H7 (cell line): ENCODE measurements at regions not wholly inside any gene's neighbourhood (a gene's known extent, or its start where the extent isn't known, plus 50 kb on each side); places are given as distances from the start of the nearest gene placed in this dataset.
"Not testable (repeated sequence)": the region's sequence is repeated elsewhere in the genome, so short reads cannot be mapped to it uniquely, and the experiment has no call there.

Source experiments
- DNase-seq: peaks from one replicate; pipeline ENCODE4 v3.0.0; 2012
- H3K27me3 ChIP-seq: 2 replicates; pipeline ENCODE4 v1.6.0; 2011; ENCODE audit warnings: mild to moderate bottlenecking, low read length; ENCODE audit not compliant: control insufficient read depth, insufficient read depth
- H3K36me3 ChIP-seq: replicated peaks from 2 replicates; pipeline ENCODE4 v1.5.1; 2011; ENCODE audit warnings: low read length; ENCODE audit not compliant: control insufficient read depth, insufficient read depth
- H3K4me3 ChIP-seq: 2 replicates; pipeline ENCODE4 v1.5.1; 2011; ENCODE audit warnings: low read depth, mild to moderate bottlenecking, control low read depth, low read length, moderate library complexity; ENCODE audit not compliant: insufficient read depth

DNA sequence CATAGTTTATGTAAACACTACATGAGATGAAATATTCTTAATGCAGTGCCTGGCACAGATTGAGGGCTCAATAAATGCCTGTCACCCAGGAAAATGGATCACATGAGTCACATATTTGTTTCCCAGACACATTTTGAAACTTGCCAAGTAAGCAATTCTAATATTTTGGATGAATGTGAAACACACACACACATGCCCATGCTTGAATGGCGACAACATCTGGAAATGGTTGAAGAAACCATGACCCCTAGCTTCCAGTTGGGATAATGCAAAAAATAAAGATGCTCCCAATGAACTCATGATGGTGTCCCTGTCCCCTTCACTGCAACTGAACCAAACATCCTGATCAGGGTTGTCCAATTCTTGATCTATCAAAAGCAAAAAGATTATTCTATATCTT, 797.3 kb downstream of the XPNPEP1 start:
- H3K4me3 ChIP-seq: no peak overlapping the region
- DNase-seq: peak; percentile 8

DNA sequence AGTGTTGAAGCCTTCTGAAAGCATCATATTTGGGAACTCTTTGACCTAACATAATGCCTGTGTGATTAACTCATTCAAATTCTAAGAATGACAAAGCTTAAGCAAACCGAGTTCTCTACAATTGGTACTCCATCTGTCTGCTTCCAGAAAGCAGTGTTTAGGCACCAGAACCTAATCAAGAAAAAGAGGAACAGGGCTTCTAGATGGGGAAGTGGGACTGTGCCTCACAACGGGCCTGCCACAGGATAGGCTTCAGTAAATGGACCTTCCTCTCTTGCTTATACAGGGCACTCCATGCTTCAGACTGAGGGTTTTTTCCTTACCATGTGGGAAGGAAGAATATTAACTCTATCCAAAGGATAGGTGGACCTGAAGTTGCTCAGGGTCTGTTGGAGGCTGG, 808.1 kb downstream of the XPNPEP1 start:
- Histone ChIP-seq H3K4me3 (no peak overlapping the region), H3K36me3 (no peaks in the 10 kb centered on the region), H3K27me3 (no peaks in the 10 kb centered on the region)
- DNase-seq: no peak

More for the DNA sequence above, 797.3 kb downstream of the XPNPEP1 start:
- Histone ChIP-seq H3K27me3 (no peaks in the 10 kb centered on the region), H3K36me3 (no peaks in the 10 kb centered on the region)

DNA sequence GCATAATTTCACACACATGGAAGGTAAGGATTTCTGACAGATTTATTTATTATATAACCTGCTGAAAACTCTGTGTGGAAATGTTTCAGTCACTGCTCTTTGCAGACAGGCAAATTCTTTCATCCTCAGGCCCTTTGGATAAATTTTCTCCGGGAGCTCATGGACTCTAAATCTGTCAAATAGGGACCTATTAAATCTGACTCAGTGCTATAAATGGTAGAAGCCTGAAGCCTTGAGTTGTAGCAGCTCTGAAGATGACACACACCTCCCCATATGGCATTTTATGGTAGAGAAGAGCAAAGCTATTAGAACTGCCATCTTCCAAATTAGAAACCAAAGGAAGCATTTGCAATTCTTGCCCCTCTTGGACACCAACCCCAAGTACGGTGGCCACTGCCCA, 808.7 kb downstream of the XPNPEP1 start:
- Histone ChIP-seq H3K27me3 (no peaks in the 10 kb centered on the region), H3K4me3 (no peak overlapping the region), H3K36me3 (no peaks in the 10 kb centered on the region)
- no peak for DNase-seq

DNA sequence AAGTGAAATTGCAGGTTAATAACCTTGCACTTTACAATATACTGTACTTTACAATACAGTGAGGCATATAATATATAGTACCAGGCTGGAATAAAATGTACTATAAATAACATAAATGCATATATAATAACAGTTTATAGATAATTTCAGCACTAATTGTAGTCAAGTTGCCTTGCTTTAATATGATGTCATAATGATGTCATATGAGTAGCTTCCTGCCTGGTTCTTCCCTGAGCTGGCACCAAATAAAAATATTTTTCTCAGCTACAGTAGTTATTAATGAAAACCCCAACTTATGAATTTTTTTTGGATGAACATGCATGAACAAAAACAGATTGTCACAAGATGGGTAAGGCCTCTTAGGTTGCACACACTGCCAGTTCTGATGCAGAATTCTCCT, 816.7 kb downstream of the XPNPEP1 start:
- Histone ChIP-seq H3K4me3 (no peak overlapping the region), H3K27me3 (peaks cover 4% of the 10 kb centered on the region; the same call in 1 of the 2 replicates), H3K36me3 (no peaks in the 10 kb centered on the region)
- no peak for DNase-seq

DNA sequence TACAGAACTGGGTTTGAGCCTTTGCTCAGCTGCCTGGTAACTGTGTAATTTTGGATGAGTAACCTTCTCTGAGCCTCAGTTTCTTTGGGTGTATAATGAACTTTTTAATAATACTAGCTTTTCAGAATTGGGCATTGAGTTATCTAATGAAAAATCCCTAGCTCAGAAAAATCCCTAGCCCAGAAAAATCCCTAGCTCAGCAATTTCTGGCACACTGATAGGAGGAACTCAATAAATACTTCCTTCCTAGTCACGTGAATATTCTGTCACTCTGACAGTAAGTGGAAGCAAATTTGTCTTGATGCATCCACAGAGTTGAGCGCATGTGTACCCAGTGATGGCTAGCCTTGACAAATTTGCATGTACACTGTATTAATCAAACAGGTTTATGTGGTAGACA, 817.6 kb downstream of the XPNPEP1 start:
- Histone ChIP-seq H3K4me3 (no peak overlapping the region), H3K36me3 (no peaks in the 10 kb centered on the region), H3K27me3 (peaks cover 4% of the 10 kb centered on the region; the same call in 1 of the 2 replicates)
- no peak for DNase-seq

DNA sequence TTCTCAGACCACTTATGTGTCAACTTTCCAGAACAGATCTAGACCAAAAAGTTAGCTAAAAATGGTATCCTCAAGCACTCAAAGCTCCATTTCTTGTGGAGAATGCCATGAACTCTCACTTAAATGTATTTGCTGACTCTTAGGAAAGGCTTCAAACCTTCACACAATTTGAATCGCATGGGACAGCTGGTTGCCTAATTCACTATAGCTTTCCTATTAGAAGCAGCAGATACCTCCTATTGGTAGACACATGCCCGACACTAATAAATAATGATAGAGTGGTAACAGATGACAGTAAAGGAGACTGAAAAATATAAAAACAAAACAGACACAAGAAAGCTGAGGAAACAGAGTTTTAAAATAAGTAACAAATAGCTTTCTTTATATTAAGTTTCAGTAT, 818.5 kb downstream of the XPNPEP1 start:
- H3K27me3 ChIP-seq: peaks cover 4% of the 10 kb centered on the region; the same call in 1 of the 2 replicates
- no peak overlapping the region for H3K4me3 ChIP-seq
- no peaks in the 10 kb centered on the region for H3K36me3 ChIP-seq
- DNase-seq: no peak

DNA sequence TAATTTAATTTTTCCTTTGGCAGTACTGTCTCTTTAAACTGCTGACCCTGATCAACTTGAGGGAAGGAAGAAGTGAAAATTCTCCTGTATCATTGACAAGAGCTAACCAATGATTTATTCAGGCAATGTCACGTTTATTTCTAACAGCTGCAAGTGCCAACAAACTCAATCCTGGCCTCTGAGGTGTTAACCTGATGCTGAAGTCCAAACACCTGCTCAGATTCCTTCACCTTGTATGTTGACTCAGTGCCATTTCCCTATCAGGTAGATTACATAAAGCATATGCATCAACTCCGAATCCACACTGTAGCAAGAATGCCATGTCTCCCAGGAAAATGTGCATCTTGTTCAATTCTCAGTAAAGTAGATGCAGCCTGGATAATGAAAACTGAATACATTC, 820.0 kb downstream of the XPNPEP1 start:
- no peaks in the 10 kb centered on the region for H3K36me3 ChIP-seq
- peaks cover 2% of the 10 kb centered on the region; the same call in 1 of the 2 replicates for H3K27me3 ChIP-seq
- DNase-seq: no peak
- no peak overlapping the region for H3K4me3 ChIP-seq

DNA sequence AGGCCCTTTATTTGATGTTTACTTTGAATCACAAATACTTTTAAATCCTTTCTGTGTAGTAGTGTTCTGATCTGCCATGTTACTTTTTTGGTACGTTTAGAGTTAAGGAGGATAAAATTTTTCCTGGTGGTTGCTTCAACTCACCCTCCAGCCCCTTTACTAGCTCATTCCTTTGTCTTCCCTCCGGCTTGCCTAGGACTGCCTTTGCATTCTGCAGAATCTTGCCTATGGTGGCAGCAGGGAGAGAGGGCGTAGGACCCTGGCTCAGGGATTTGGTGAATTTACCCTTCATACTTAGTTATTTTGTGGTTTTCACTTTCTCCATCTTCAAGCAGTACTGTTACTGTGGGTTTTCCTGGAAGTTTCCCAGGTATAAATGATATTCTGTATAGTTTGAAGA, 833.5 kb downstream of the XPNPEP1 start:
- H3K4me3 ChIP-seq: no peak overlapping the region
- H3K27me3 ChIP-seq: no peaks in the 10 kb centered on the region
- peak; percentile 5 for DNase-seq
- H3K36me3 ChIP-seq: no peaks in the 10 kb centered on the region

DNA sequence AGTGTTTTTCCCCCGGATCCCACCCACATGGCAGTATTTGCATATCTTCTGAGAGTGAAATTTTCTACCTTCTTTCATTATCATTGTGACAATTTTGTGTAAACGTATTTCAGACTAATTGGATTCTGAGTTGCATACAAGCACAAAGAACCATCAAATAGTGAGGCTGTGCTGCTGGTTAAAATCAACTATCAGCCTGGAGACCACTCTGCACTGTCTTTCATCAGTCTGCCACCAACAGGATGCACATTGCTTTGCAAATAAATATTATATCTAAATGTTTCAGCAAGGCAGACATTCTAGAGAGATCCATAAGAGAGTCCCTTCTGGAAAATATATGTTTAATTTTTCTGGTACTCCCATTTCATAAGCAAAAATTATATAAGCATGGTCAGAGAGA, 851.8 kb downstream of the XPNPEP1 start:
- DNase-seq: no peak
- no peaks in the 10 kb centered on the region for H3K36me3 ChIP-seq
- H3K4me3 ChIP-seq: no peak overlapping the region
- H3K27me3 ChIP-seq: no peaks in the 10 kb centered on the region

DNA sequence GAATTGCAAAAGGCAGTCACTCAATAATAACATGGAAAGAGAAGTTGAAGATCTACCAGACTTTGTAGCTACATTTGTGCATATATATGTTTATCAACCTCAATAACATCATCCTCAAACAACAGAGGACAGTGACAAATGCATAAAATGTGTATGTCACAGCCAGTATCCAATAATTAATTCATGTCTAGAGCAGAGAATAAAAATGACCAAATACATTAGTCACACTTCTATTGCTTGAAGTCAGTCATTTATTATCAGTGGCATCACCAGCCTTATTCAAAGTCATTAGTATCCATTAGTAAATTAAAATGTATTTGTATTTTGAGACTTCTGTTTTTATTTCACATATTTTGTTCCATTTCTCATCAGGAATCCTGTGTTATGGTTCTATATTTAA, 852.8 kb downstream of the XPNPEP1 start:
- H3K27me3 ChIP-seq: no peaks in the 10 kb centered on the region
- no peak overlapping the region for H3K4me3 ChIP-seq
- no peak for DNase-seq
- no peaks in the 10 kb centered on the region for H3K36me3 ChIP-seq

DNA sequence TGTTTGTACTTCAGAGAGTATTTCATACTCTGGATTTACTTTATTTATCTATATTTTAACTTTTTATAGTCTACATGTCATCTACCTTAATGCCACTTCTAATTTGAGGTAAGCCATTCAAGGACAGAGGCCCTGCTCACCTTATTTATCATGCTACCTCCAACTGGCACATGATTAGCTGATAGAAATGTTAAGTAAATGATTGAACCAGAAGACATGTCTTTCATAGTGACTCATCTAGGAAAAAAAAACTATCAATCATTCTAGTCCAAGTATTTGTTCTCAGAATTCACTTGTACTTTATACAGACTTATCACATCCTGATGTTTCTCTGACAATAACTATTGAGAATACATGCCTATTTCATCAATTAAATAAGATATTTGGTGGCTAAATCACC, 856.3 kb downstream of the XPNPEP1 start:
- H3K36me3 ChIP-seq: no peaks in the 10 kb centered on the region
- H3K27me3 ChIP-seq: no peaks in the 10 kb centered on the region
- no peak for DNase-seq
- no peak overlapping the region for H3K4me3 ChIP-seq

DNA sequence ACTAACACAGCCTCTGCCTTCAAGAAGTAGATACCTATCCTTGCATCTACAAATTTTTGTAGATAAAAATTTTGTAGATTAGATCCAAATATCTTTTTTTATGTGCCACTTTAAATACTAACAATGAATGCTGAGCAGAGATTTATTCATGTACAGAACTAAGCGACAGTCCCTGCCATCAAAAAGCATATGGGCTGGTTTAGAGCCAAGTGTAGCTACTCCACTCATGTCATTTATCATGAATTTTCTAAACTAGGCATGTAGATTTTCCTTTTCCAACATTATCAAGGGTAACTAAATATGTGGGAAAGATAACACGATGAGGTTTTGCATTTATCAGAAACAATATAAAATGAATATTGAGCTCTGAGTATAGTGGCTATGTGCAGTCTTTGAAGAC, 857.5 kb downstream of the XPNPEP1 start:
- no peak for DNase-seq
- H3K36me3 ChIP-seq: no peaks in the 10 kb centered on the region
- H3K27me3 ChIP-seq: no peaks in the 10 kb centered on the region
- no peak overlapping the region for H3K4me3 ChIP-seq

DNA sequence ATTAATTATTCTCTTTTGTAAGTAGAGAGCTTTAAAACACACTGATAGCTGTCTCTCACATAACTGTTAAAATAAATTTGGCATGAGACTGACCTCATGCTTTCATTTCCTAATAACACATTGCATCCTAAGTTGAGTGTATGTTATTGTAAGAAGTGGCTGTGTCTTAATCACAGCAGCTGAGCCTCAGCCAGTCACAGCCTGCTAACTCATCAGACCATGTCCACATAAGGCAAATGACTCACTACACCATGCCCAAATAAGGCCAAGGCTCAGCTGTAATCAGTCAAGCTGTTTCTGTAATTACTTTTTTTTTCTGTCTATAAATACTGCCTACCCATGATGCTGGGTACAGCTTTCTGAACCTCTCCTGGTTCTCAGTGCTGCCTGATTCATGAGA, 860.9 kb downstream of the XPNPEP1 start:
- no peaks in the 10 kb centered on the region for H3K36me3 ChIP-seq
- no peaks in the 10 kb centered on the region for H3K27me3 ChIP-seq
- DNase-seq: no peak
- H3K4me3 ChIP-seq: no peak overlapping the region

DNA sequence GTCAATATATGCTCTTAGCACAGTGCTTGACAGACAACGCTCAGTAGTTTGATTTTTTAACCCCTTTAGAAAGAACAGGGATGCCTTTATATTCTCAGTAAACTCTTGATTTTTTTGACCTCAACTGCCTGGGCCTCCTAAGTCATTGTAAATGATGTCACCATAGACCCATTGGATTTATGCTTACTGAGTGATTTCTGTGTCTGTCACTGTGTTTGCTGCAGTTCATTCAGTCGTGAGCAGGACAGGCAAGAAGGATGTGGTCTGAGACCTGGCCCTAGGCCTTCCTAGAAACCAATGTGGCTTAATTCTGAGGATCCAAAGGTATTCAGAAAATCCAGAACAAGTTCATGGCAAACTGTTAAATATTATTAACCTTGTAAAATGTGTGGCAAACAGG, 868.1 kb downstream of the XPNPEP1 start:
- Histone ChIP-seq H3K36me3 (no peaks in the 10 kb centered on the region), H3K27me3 (no peaks in the 10 kb centered on the region), H3K4me3 (no peak overlapping the region)
- DNase-seq: no peak

DNA sequence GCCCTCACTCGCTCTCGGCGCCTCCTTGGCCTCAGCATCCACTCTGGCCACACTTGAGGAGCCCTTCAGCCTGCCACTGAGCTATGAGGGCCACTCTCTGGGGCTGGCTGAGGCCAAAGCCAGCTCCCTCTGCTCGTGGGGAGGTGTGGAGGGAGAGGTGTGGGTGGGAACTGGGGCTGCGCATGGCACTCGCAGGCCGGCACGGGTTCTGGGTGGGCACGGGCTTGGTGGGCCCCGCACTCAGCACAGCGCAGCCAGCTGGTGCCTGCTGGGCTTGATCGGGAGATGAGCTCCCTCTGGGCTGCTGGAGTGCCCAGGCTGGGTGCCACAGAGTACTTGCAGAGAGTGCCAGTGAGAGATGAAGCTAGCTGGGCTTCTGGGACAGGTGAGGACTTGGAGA, 875.5 kb downstream of the XPNPEP1 start:
- Histone ChIP-seq H3K36me3 (no peaks in the 10 kb centered on the region), H3K4me3 (no peak overlapping the region), H3K27me3 (no peaks in the 10 kb centered on the region)
- DNase-seq: no peak

DNA sequence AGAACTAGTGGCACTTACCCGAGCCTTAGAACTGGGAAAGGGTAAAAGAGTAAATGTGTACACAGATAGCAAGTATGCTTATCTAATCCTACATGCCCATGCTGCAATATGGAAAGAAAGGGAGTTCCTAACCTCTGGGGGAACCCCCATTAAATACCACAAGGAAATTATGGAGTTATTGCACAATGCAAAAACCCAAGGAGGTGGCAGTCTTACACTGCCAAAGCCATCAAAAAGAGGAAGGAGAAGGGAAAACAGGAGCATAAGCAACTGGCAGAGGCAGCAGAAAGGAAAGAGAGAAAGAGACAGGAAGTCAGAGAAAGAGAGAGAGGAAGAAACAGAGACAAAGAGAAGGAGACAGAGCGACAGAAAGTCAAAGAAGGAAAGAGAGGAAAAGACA, 876.9 kb downstream of the XPNPEP1 start:
- H3K27me3 ChIP-seq, H3K4me3 ChIP-seq, DNase-seq, H3K36me3 ChIP-seq: not testable (repeated sequence)
